ENCODE measurements at regions not wholly inside any gene's neighbourhood (a gene's known extent, or its start where the extent isn't known, plus 50 kb on each side); places are given as distances from the start of the nearest gene placed in this dataset.

DNA sequence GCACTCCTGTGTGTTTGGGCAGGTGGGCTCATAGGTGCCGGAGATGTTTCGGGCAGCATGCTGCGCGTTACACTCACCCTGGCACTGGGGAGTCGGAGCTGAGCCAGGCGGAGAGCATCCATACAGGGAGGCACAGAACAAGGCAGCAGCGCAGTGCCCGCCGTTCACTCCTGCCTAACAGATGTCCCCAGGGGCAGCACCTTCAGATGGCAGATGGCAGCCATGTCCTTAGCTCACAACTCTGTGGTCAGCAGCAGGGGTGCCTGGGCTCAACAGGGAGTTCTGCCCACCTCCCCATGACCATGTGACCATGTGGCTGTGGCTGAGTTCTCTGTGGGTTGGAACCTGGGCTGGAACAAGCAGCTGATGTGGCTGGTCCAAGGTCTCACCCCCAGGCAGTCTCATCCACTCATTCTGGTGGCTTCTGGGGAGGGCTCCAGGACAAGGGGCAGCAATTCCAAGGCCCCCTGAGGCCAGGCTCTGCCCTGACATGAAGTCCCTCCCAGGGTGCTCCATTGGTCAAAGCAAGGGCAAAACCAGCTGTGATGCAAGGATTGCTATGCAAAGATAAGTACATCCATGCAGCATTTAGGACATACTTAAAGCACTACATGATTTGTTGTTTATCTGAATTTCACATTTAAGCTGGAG is 64.2 kb downstream of the MRPL36 start:
- Histone ChIP-seq H3K4me2 (ENCODE audit: low read length) (no peak overlapping the region), H3K27me3 (ENCODE audit: insufficient read depth, low read length) (peaks cover 15% of the 10 kb centered on the region; the same call in 1 of the 2 replicates), H2AFZ (ENCODE audit: low read depth, low read length, poor library complexity, severe bottlenecking) (no peak overlapping the region), H3K9me2 (ENCODE audit: insufficient read depth) (no peaks in the 10 kb centered on the region), H3K4me1 (ENCODE audit: control insufficient read depth in 1 of 2, insufficient read depth in 2 of 2, low read length in 2 of 2) (no peaks in the 10 kb centered on the region), H3K4me3 (replicated peaks in 1 of 2; ENCODE audit: low read depth in 1 of 2, low read length in 2 of 2) (no peak overlapping the region), H4K20me1 (ENCODE audit: insufficient read depth) (no peaks in the 10 kb centered on the region), H3K27ac (ENCODE audit: low read depth, low read length) (no peak overlapping the region), H3K9me3 (ENCODE audit: control insufficient read depth in 1 of 2, insufficient read depth in 1 of 2, low read depth in 1 of 2, low read length in 2 of 2) (peaks cover 0 to 4% of the 10 kb centered on the region in 2 experiments; a peak in 1 of 4 replicates), H3K36me3 (ENCODE audit: control insufficient read depth in 1 of 2, insufficient read depth in 2 of 2, low read length in 2 of 2) (no peaks in the 10 kb centered on the region), H3K79me2 (ENCODE audit: insufficient read depth, low read length) (no peaks in the 10 kb centered on the region), H3K9ac (ENCODE audit: low read length) (no peak overlapping the region)
- BruUV-seq (replicated peaks), result no TSS peak
- intact Hi-C loops (cut with micrococcal nuclease), result no loop called here
- no peak for DNase-seq (ENCODE audit: low read depth, low spot score)
- no peak for ATAC-seq
- ChIA-PET RAD21 (ENCODE audit: low non-redundant PET in 1 of 2, low total read pairs in 2 of 2, uncharacterized antibody in 2 of 2, unreplicated experiment in 2 of 2) (no interaction called here), POLR2A (no interaction called here), CTCF (interaction anchor here (0.9 kb wide), 1 partner anchor 66 kb away, joined by 3 read pairs; the partner anchor contains the start of gene NDUFS6)
- no peak for TF ChIP-seq EGR1 (IDR thresholded peaks at IDR 0.05; ENCODE audit: low read depth)
- TF ChIP-seq, protein P1, sequence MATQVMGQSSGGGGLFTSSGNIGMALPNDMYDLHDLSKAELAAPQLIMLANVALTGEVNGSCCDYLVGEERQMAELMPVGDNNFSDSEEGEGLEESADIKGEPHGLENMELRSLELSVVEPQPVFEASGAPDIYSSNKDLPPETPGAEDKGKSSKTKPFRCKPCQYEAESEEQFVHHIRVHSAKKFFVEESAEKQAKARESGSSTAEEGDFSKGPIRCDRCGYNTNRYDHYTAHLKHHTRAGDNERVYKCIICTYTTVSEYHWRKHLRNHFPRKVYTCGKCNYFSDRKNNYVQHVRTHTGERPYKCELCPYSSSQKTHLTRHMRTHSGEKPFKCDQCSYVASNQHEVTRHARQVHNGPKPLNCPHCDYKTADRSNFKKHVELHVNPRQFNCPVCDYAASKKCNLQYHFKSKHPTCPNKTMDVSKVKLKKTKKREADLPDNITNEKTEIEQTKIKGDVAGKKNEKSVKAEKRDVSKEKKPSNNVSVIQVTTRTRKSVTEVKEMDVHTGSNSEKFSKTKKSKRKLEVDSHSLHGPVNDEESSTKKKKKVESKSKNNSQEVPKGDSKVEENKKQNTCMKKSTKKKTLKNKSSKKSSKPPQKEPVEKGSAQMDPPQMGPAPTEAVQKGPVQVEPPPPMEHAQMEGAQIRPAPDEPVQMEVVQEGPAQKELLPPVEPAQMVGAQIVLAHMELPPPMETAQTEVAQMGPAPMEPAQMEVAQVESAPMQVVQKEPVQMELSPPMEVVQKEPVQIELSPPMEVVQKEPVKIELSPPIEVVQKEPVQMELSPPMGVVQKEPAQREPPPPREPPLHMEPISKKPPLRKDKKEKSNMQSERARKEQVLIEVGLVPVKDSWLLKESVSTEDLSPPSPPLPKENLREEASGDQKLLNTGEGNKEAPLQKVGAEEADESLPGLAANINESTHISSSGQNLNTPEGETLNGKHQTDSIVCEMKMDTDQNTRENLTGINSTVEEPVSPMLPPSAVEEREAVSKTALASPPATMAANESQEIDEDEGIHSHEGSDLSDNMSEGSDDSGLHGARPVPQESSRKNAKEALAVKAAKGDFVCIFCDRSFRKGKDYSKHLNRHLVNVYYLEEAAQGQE (IDR thresholded peaks at IDR 0.05; ENCODE audit: low read depth), result no peak
- no peak for TF ChIP-seq TCF7L2 (IDR thresholded peaks at IDR 0.05; ENCODE audit: borderline replicate concordance, extremely low read depth, insufficient read depth, insufficient read length)
- no peak for TF ChIP-seq ZFX (IDR thresholded peaks at IDR 0.05)
- no peak for TF ChIP-seq RAD21 (IDR thresholded peaks at IDR 0.05; ENCODE audit: low read depth)
- TF ChIP-seq ELF1 (IDR thresholded peaks at IDR 0.05; ENCODE audit: borderline replicate concordance, low read depth), result no peak
- TF ChIP-seq YY1 (IDR thresholded peaks at IDR 0.05; ENCODE audit: extremely low read depth, insufficient replicate concordance, low read depth, low read length), result no peak
- TF ChIP-seq ZNF274 (IDR thresholded peaks at IDR 0.05; ENCODE audit: low read depth, low read length), result no peak
- TF ChIP-seq POLR2AphosphoS5 (IDR thresholded peaks at IDR 0.05; ENCODE audit: low read depth, low read length), result no peak
- TF ChIP-seq, protein P2, sequence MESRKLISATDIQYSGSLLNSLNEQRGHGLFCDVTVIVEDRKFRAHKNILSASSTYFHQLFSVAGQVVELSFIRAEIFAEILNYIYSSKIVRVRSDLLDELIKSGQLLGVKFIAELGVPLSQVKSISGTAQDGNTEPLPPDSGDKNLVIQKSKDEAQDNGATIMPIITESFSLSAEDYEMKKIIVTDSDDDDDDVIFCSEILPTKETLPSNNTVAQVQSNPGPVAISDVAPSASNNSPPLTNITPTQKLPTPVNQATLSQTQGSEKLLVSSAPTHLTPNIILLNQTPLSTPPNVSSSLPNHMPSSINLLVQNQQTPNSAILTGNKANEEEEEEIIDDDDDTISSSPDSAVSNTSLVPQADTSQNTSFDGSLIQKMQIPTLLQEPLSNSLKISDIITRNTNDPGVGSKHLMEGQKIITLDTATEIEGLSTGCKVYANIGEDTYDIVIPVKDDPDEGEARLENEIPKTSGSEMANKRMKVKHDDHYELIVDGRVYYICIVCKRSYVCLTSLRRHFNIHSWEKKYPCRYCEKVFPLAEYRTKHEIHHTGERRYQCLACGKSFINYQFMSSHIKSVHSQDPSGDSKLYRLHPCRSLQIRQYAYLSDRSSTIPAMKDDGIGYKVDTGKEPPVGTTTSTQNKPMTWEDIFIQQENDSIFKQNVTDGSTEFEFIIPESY (IDR thresholded peaks at IDR 0.05; ENCODE audit: extremely low read depth, insufficient replicate concordance, low read length), result no peak
- TF ChIP-seq SP1 (IDR thresholded peaks at IDR 0.05; ENCODE audit: low read depth), result no peak
